ENCODE measurements at regions not wholly inside any gene's neighbourhood (a gene's known extent, or its start where the extent isn't known, plus 50 kb on each side); places are given as distances from the start of the nearest gene placed in this dataset.

DNA sequence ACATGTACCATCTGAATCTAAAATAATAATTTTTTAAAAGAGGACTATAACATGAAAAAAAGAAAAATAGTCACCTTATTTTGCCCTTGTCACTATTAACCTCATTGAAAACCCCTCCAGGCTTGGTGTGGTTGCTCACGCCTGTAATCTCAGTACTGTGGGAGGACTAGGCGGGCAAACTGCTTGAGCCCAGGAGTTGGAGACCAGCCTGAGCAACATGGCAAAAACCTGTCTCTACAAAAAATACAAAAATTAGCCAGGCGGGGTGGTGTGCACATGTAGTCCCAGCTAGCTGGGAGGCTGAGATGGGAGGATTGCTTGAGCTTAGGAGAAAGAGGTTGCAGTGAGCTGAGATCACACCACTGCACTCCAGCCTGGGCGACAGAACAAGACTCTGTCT is 126.3 kb upstream of the KRAS start:
- WGBS, 2 donors: 92% methylated on average over 4 of the region's 4 CpGs

DNA sequence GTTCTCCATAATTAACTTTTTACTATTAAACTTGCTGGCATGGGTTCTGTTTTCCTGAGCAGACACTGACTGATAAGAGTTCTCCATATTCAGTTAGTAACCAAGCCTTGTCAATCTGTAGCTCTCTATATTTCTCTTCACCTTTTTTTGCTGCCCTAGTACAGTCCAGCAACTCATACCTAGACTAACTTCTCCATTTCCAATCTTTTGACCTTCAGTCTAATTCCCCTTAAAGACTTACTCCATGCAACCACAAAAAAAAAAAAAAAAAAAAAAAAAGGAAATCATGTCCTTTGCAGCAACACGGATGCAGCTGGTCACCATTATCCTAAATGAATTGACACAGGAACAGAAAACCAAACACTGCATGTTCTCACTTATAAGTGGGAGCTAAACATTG is 125.7 kb upstream of the KRAS start:
- TF ChIP-seq, protein P1, sequence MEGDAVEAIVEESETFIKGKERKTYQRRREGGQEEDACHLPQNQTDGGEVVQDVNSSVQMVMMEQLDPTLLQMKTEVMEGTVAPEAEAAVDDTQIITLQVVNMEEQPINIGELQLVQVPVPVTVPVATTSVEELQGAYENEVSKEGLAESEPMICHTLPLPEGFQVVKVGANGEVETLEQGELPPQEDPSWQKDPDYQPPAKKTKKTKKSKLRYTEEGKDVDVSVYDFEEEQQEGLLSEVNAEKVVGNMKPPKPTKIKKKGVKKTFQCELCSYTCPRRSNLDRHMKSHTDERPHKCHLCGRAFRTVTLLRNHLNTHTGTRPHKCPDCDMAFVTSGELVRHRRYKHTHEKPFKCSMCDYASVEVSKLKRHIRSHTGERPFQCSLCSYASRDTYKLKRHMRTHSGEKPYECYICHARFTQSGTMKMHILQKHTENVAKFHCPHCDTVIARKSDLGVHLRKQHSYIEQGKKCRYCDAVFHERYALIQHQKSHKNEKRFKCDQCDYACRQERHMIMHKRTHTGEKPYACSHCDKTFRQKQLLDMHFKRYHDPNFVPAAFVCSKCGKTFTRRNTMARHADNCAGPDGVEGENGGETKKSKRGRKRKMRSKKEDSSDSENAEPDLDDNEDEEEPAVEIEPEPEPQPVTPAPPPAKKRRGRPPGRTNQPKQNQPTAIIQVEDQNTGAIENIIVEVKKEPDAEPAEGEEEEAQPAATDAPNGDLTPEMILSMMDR (IDR thresholded peaks at IDR 0.05): no peak
- no peak for TF ChIP-seq POLR2A (IDR thresholded peaks at IDR 0.05)
- Histone ChIP-seq H3K27ac (no peak overlapping the region), H3K4me1 (no peaks in the 10 kb centered on the region), H3K4me3 (replicated peaks in 1 of 3) (no peak overlapping the region), H3K27me3 (no peaks in the 10 kb centered on the region), H3K36me3 (no peaks in the 10 kb centered on the region), H3K9me3 (no peaks in the 10 kb centered on the region)
- no peak for DNase-seq
- 31 to 38% methylated on average over 1 of the region's 1 CpG for WGBS, 2 donors
- intact Hi-C loops (cut with DNase I): no loop called here

More for the DNA sequence above, 126.3 kb upstream of the KRAS start:
- H3K36me3 ChIP-seq: no peaks in the 10 kb centered on the region
- no peaks in the 10 kb centered on the region for H3K4me1 ChIP-seq
- H3K9me3 ChIP-seq: no peaks in the 10 kb centered on the region
- H3K4me3 ChIP-seq (replicated peaks in 1 of 3): no peak overlapping the region
- no peak overlapping the region for H3K27ac ChIP-seq
- no peaks in the 10 kb centered on the region for H3K27me3 ChIP-seq
- DNase-seq: no peak
- TF ChIP-seq POLR2A (IDR thresholded peaks at IDR 0.05): no peak
- TF ChIP-seq, protein P1 (IDR thresholded peaks at IDR 0.05): no peak
- intact Hi-C loops (cut with DNase I): no loop called here

DNA sequence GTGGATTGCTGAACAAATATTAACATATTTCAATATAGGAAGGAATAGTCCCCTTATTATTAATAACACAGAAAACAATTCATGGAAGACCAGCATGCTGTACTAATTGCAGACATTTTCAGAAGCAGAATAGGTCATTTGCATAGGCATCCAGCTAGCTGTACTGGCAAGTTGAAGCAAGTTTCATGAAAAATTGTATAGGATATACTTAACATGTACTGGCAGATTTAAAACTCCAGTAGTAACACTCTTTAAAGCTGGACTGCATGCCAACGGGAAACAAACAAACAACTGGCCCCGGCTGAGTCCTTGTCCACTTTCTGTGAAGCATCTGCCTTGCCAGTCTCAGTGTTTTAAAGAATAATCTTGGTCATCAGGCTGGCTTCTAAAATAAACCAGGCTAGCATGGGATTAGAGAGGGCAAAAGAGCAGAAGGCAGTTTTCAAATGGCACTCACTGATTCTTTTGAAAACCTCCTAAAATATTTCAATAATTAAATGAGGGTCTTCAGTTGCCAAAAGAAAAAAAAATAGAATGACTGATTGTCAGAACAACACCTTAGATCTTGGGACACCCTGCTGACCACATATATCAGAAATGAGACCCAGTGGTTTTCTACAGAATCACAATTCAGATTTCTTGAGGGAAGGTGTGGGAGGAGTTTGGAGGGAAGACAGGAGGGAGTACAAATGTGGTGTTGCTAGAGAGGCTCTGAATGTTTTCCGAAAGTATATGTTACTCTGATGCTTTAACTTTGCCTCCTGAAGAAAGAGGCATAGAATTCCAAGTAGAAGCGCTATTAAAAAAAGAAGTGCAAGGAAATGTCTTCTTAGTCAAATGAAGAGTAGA is 122.5 kb upstream of the KRAS start:
- H3K4me3 ChIP-seq (replicated peaks in 1 of 3): no peak overlapping the region
- intact Hi-C loops (cut with DNase I): no loop called here
- H3K9me3 ChIP-seq: no peaks in the 10 kb centered on the region
- no peaks in the 10 kb centered on the region for H3K36me3 ChIP-seq
- no peak overlapping the region for H3K27ac ChIP-seq
- TF ChIP-seq, protein P1 (IDR thresholded peaks at IDR 0.05): no peak
- TF ChIP-seq POLR2A (IDR thresholded peaks at IDR 0.05): no peak
- 71 to 77% methylated on average over 4 of the region's 4 CpGs for WGBS, 2 donors
- H3K27me3 ChIP-seq: no peaks in the 10 kb centered on the region
- no peaks in the 10 kb centered on the region for H3K4me1 ChIP-seq
- no peak for DNase-seq

DNA sequence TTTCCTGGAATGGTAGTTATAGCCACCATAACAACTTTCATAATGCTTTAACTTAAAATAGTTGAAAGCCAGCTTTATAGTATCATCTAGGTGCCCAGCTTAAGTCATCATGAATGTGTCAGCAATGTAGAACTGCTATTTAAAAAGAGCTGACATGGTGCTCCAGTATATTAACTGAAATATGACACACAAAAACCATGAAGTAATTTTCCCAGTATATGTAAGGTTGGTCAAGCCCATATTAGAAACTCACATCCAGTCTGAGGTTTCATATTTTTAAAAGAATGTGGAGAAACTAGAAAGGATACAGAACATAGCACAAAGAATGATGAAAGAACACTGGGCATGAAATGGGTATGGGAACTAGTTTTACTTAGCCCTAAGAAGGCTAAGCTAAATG is 121.3 kb upstream of the KRAS start:
- no peaks in the 10 kb centered on the region for H3K27me3 ChIP-seq

DNA sequence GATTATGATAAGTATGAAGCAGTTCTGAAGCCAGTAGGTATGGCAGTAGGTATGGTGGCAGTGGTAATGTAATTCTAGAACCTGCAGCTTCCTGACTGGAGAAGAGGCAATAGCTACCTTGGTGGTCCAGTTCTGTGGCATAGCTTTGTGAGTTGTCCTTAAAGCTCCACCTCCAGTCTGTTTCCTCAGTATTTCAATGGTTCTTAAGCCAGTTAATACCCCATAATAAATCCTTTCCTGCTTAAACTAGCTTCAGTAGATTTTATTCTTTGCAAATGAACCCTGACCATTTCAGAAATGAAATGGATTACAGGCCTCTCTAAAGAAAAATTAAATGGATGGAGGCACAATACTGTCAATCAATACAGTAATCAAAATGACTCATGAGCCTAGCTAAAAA is 117.8 kb upstream of the KRAS start:
- no peaks in the 10 kb centered on the region for H3K36me3 ChIP-seq
- TF ChIP-seq, protein P1 (IDR thresholded peaks at IDR 0.05): no peak
- TF ChIP-seq POLR2A (IDR thresholded peaks at IDR 0.05): no peak
- no peaks in the 10 kb centered on the region for H3K27me3 ChIP-seq
- intact Hi-C loops (cut with DNase I): no loop called here
- H3K27ac ChIP-seq: no peak overlapping the region
- no peaks in the 10 kb centered on the region for H3K4me1 ChIP-seq
- H3K4me3 ChIP-seq (replicated peaks in 1 of 3): no peak overlapping the region
- H3K9me3 ChIP-seq: no peaks in the 10 kb centered on the region
- no peak for DNase-seq

More for the DNA sequence above, 121.3 kb upstream of the KRAS start:
- Histone ChIP-seq H3K27ac (no peak overlapping the region), H3K36me3 (no peaks in the 10 kb centered on the region), H3K4me1 (no peaks in the 10 kb centered on the region), H3K4me3 (replicated peaks in 1 of 3) (no peak overlapping the region), H3K9me3 (no peaks in the 10 kb centered on the region)
- no peak for DNase-seq
- intact Hi-C loops (cut with DNase I): no loop called here
- TF ChIP-seq POLR2A (IDR thresholded peaks at IDR 0.05): no peak

All from thyroid gland (tissue), 4 donors.